ENCODE measurements at regions not wholly inside any gene's neighbourhood (a gene's known extent, or its start where the extent isn't known, plus 50 kb on each side); places are given as distances from the start of the nearest gene placed in this dataset.

DNA sequence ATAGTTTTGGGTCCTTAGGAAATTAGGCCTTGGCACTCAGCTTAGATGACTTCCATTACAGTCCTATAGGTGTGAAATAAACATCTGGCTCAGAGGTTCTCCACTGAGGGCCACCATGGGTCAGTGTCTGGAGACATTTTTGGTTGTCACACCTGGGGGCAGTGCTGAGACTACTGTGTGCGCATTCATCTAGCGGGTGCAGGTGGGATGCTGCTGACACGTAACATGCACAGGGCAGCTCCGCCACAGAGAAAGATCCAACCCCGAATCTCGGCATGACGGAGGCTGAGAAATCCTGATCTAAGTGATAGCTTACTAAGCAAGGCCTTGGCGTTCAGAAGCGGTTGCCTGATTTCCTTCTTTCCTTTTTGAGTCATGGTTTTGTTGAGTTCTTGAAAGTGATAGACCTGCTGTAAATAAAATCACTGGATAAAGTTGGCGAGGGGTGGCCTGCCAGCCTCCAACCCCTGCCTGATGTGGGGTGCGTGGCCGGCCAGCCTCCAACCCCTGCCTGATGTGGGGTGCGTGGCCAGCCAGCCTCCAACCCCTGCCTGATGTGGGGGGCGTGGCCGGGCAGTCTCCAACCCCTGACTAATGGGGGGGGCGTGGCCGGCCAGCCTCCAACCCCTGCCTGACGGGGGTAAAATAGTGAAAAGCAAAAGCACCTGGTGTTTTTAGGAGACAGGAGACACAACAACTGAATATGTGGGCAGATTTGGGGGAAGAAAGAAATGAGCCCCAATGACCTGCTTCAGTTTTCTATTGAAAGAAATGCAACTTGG is 158.1 kb downstream of the CDH26 start:
- H3K27ac ChIP-seq (ENCODE audit: low read depth in 1 of 2, low read length in 1 of 2): no peak overlapping the region

DNA sequence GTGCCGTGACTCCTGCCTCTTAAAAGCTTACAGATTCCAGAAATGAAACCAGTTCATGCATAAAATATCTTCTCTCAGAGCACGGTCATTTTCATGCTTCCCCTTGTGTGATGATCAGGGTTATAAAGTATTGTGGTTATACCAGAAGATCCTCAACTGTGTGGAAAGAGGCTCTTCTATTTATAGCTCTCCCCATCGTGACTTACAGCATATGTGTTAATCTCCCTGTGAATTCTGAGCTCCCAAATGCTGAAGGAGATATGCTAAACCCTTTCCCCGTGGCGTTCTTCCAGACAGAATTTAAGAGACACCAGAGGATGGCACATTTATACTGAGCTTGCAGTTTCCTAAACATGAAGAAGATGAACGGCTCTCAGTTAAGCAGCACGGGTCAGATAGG is 158.8 kb downstream of the CDH26 start:
- peaks cover 3 to 27% of the 10 kb centered on the region in 2 donors for H3K4me1 ChIP-seq (ENCODE audit: control insufficient read depth in 2 of 2, insufficient read depth in 2 of 2, low read length in 2 of 2)
- no peaks in the 10 kb centered on the region for H3K27me3 ChIP-seq (ENCODE audit: control insufficient read depth in 2 of 2, insufficient read depth in 1 of 2, low read length in 1 of 2)
- H3K4me3 ChIP-seq (ENCODE audit: low read length in 2 of 2): no peak overlapping the region
- no peak for DNase-seq (ENCODE audit: low read depth in 6 of 9, low spot score in 9 of 9)
- H3K27ac ChIP-seq (ENCODE audit: low read depth in 1 of 2, low read length in 1 of 2): no peak overlapping the region
- H3K9me3 ChIP-seq (ENCODE audit: control insufficient read depth in 2 of 2, insufficient read depth in 1 of 2, low read length in 1 of 2): no peaks in the 10 kb centered on the region
- no peaks in the 10 kb centered on the region for H3K36me3 ChIP-seq (ENCODE audit: control insufficient read depth in 2 of 2, insufficient read depth in 2 of 2, low read length in 1 of 2)
- WGBS: 9% methylated on average over 7 of the region's 7 CpGs

More for the DNA sequence above, 158.1 kb downstream of the CDH26 start:
- no peak for DNase-seq (ENCODE audit: low read depth in 6 of 9, low spot score in 9 of 9)
- H3K9me3 ChIP-seq (ENCODE audit: control insufficient read depth in 2 of 2, insufficient read depth in 1 of 2, low read length in 1 of 2): no peaks in the 10 kb centered on the region
- no peaks in the 10 kb centered on the region for H3K27me3 ChIP-seq (ENCODE audit: control insufficient read depth in 2 of 2, insufficient read depth in 1 of 2, low read length in 1 of 2)
- H3K4me3 ChIP-seq (ENCODE audit: low read length in 2 of 2): no peak overlapping the region
- WGBS: 88% methylated on average over 18 of the region's 18 CpGs
- H3K36me3 ChIP-seq (ENCODE audit: control insufficient read depth in 2 of 2, insufficient read depth in 2 of 2, low read length in 1 of 2): no peaks in the 10 kb centered on the region
- peaks cover 0 to 20% of the 10 kb centered on the region in 2 donors for H3K4me1 ChIP-seq (ENCODE audit: control insufficient read depth in 2 of 2, insufficient read depth in 2 of 2, low read length in 2 of 2)

DNA sequence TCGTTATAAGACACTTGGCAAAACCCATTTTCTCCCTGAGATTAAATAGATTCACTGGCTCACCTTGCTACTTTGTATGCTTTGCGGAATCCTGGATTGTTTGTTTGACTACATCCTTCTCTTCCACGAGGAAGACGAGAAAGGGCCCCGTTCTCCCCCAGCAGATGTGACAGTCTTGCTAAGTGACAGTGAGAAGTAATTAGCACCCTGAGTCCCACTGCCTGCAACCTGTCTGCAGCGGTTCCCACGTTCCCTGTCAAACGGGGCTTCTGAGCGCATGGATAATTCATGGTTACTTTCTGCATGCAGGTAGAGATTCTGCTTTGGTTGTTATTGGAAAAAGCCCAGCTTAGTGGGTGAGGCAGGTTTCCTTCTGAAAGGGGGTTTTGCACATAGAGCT is 163.7 kb downstream of the CDH26 start:
- 96% methylated on average over 9 of the region's 9 CpGs for WGBS
- H3K4me3 ChIP-seq (ENCODE audit: low read length in 2 of 2): no peak overlapping the region
- no peaks in the 10 kb centered on the region for H3K36me3 ChIP-seq (ENCODE audit: control insufficient read depth in 2 of 2, insufficient read depth in 2 of 2, low read length in 1 of 2)

DNA sequence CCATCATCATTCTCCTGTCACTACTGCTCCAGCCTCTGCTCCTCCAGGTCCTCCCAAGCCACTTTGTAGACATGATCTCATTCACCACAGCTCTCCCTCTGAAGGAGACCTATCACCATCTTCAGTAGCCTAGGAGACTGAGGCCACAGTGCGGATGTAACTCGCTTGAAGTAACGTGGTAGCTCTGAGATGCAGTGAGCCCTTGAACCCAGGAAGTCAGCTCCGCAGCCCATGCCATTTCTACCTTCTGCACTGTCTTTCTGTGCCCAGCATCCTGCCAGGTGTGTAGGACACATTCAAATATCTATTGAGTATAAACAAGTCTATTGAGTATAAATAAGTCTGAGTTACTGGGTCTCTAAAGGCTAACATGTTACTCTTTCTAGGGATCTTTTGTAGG is 164.4 kb downstream of the CDH26 start:
- Histone ChIP-seq H3K4me1 (ENCODE audit: control insufficient read depth in 2 of 2, insufficient read depth in 2 of 2, low read length in 2 of 2) (peaks cover 8 to 52% of the 10 kb centered on the region in 2 donors), H3K27me3 (ENCODE audit: control insufficient read depth in 2 of 2, insufficient read depth in 1 of 2, low read length in 1 of 2) (no peaks in the 10 kb centered on the region)
- DNase-seq (ENCODE audit: low read depth in 6 of 9, low spot score in 9 of 9): peak in 6 of 9 donors; percentile 15 to 70 (median 51)

More for the DNA sequence above, 163.7 kb downstream of the CDH26 start:
- H3K9me3 ChIP-seq (ENCODE audit: control insufficient read depth in 2 of 2, insufficient read depth in 1 of 2, low read length in 1 of 2): no peaks in the 10 kb centered on the region
- no peaks in the 10 kb centered on the region for H3K27me3 ChIP-seq (ENCODE audit: control insufficient read depth in 2 of 2, insufficient read depth in 1 of 2, low read length in 1 of 2)
- H3K4me1 ChIP-seq (ENCODE audit: control insufficient read depth in 2 of 2, insufficient read depth in 2 of 2, low read length in 2 of 2): peaks cover 8 to 56% of the 10 kb centered on the region in 2 donors
- peak overlapping the region in 1 of 2 donors; percentile 79 for H3K27ac ChIP-seq (ENCODE audit: low read depth in 1 of 2, low read length in 1 of 2)
- no peak for DNase-seq (ENCODE audit: low read depth in 6 of 9, low spot score in 9 of 9)

DNA sequence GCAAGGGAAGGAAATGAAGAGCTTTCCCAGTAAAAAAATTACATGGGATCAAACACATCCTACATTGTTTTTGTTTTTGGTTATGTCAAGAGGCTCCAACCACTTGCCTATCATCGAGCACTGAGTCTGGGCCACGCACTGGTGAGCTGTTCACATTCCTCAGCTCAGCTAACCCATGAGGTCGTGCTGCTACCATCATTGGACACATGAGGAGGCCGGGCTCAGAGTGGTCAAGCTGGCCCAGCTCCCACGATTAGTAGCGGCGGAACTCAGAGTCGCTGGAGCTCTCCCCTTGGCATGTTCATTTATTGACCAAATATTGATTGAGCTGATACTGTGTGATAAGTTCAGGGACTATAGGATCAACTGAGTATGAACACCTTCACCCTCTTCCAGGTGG is 164.9 kb downstream of the CDH26 start:
- WGBS: 84% methylated on average over 8 of the region's 8 CpGs
- Histone ChIP-seq H3K27ac (ENCODE audit: low read depth in 1 of 2, low read length in 1 of 2) (peak overlapping the region in 1 of 2 donors; percentile 79), H3K4me1 (ENCODE audit: control insufficient read depth in 2 of 2, insufficient read depth in 2 of 2, low read length in 2 of 2) (peaks cover 8 to 52% of the 10 kb centered on the region in 2 donors), H3K36me3 (ENCODE audit: control insufficient read depth in 2 of 2, insufficient read depth in 2 of 2, low read length in 1 of 2) (no peaks in the 10 kb centered on the region), H3K4me3 (ENCODE audit: low read length in 2 of 2) (no peak overlapping the region), H3K27me3 (ENCODE audit: control insufficient read depth in 2 of 2, insufficient read depth in 1 of 2, low read length in 1 of 2) (no peaks in the 10 kb centered on the region), H3K9me3 (ENCODE audit: control insufficient read depth in 2 of 2, insufficient read depth in 1 of 2, low read length in 1 of 2) (no peaks in the 10 kb centered on the region)
- DNase-seq (ENCODE audit: low read depth in 6 of 9, low spot score in 9 of 9): no peak

More for the DNA sequence above, 164.4 kb downstream of the CDH26 start:
- no peaks in the 10 kb centered on the region for H3K9me3 ChIP-seq (ENCODE audit: control insufficient read depth in 2 of 2, insufficient read depth in 1 of 2, low read length in 1 of 2)
- no peaks in the 10 kb centered on the region for H3K36me3 ChIP-seq (ENCODE audit: control insufficient read depth in 2 of 2, insufficient read depth in 2 of 2, low read length in 1 of 2)
- 53% methylated on average over 4 of the region's 4 CpGs for WGBS
- no peak overlapping the region for H3K4me3 ChIP-seq (ENCODE audit: low read length in 2 of 2)
- peak overlapping the region; percentile 1 to 79 for H3K27ac ChIP-seq (ENCODE audit: low read depth in 1 of 2, low read length in 1 of 2)

DNA sequence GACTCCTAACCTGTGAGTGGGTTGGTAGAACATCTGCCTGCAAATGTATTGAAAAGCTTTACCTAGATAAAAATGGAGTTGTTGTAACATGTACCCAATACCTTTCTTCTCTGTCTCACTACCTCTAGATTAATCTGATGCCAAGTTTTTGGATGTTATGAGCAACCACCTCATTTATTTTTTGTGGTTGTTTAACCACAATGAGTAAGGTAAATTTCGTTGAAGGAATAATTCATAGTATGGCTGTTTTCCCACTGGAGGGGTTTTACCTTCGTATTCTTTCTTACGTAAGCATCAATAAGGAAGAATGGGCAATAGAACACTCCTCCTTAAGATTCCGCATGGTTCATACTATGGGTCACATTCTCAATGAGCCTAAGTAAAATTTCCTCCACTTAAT is 165.4 kb downstream of the CDH26 start:
- Histone ChIP-seq H3K4me1 (ENCODE audit: control insufficient read depth in 2 of 2, insufficient read depth in 2 of 2, low read length in 2 of 2) (peaks cover 8 to 52% of the 10 kb centered on the region in 2 donors), H3K27ac (ENCODE audit: low read depth in 1 of 2, low read length in 1 of 2) (peak overlapping the region in 1 of 2 donors; percentile 79), H3K36me3 (ENCODE audit: control insufficient read depth in 2 of 2, insufficient read depth in 2 of 2, low read length in 1 of 2) (no peaks in the 10 kb centered on the region), H3K4me3 (ENCODE audit: low read length in 2 of 2) (no peak overlapping the region), H3K9me3 (ENCODE audit: control insufficient read depth in 2 of 2, insufficient read depth in 1 of 2, low read length in 1 of 2) (no peaks in the 10 kb centered on the region), H3K27me3 (ENCODE audit: control insufficient read depth in 2 of 2, insufficient read depth in 1 of 2, low read length in 1 of 2) (no peaks in the 10 kb centered on the region)
- 48% methylated on average over 4 of the region's 4 CpGs for WGBS
- DNase-seq (ENCODE audit: low read depth in 6 of 9, low spot score in 9 of 9): no peak

DNA sequence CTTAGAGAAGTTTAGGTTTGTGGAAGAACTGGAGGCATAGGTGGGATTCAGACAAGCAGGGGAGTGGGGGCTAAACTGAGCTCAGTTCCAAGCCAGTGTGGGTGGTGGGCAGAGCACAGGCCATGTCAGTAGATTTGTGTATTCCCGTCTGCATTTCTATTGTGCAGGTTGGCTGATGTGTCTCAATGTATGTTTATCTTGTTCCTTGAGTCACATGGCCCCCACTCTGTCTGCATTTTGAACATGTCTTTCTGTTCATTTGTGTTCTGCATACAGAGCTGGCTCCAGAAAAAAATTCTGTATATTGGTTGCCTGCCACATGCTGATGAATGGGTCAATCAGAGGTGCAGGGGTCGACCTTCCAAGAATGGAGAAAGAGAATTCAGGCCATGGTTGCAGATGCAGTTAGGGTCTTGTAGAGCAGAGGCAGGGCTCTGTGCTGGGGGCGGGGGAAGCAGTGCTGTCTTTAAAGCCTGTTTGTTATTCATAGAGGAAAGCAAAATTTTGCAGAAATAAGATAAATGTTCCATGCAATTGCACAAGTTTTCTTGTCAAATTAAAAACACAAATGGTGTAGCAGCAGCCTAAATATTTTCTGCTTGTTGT is 166.7 kb downstream of the CDH26 start:
- Histone ChIP-seq H3K4me3 (ENCODE audit: low read length in 2 of 2) (no peak overlapping the region), H3K36me3 (ENCODE audit: control insufficient read depth in 2 of 2, insufficient read depth in 2 of 2, low read length in 1 of 2) (no peaks in the 10 kb centered on the region), H3K4me1 (ENCODE audit: control insufficient read depth in 2 of 2, insufficient read depth in 2 of 2, low read length in 2 of 2) (peaks cover 8 to 52% of the 10 kb centered on the region in 2 donors), H3K27me3 (ENCODE audit: control insufficient read depth in 2 of 2, insufficient read depth in 1 of 2, low read length in 1 of 2) (no peaks in the 10 kb centered on the region), H3K9me3 (ENCODE audit: control insufficient read depth in 2 of 2, insufficient read depth in 1 of 2, low read length in 1 of 2) (no peaks in the 10 kb centered on the region), H3K27ac (ENCODE audit: low read depth in 1 of 2, low read length in 1 of 2) (peak overlapping the region; percentile 31 to 80)
- DNase-seq (ENCODE audit: low read depth in 6 of 9, low spot score in 9 of 9): no peak
- WGBS: 94% methylated on average over 3 of the region's 3 CpGs

DNA sequence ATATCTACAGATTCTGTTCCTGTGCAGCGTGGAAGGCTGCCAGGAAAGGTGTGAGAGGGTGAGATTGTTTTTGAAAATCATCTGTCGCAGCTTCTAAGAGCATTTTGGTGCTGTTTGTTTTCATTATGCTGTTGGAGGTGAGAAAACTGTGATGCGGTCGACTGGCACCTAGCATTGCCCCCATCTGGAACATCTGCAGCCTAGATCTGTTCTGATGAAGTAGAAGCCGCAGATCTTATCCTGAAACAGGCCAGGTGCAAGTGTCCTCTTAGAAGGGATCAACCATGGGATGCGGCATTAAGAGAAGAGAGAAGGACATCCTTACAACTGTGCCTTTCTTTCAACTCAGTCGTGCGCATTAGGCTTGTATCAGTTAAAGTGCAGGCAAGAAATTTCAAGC is 167.3 kb downstream of the CDH26 start:
- WGBS: 75% methylated on average over 8 of the region's 8 CpGs

DNA sequence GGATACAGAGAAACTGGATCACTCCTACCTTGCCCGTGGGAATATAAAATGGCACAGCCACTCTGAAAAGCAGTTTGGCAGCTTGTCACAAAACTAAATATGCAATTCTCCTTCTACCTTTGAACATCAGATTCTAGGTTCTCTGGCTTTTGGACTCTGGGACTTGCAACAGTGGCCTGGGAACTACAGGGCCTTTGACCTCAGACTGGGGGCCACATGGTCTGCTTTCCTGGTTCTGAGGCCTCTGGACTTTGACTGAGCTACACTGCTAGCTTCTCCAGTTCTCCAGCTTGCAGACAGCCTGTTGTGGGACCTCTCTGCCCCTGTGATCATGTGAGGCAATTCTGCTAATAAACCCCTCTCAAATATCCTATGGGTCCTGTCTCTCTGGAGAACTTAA is 168.8 kb downstream of the CDH26 start:
- DNase-seq (ENCODE audit: low read depth in 6 of 9, low spot score in 9 of 9): no peak
- Histone ChIP-seq H3K27me3 (ENCODE audit: control insufficient read depth in 2 of 2, insufficient read depth in 1 of 2, low read length in 1 of 2) (no peaks in the 10 kb centered on the region), H3K27ac (ENCODE audit: low read depth in 1 of 2, low read length in 1 of 2) (no peak overlapping the region), H3K9me3 (ENCODE audit: control insufficient read depth in 2 of 2, insufficient read depth in 1 of 2, low read length in 1 of 2) (no peaks in the 10 kb centered on the region), H3K4me3 (ENCODE audit: low read length in 2 of 2) (no peak overlapping the region), H3K36me3 (ENCODE audit: control insufficient read depth in 2 of 2, insufficient read depth in 2 of 2, low read length in 1 of 2) (no peaks in the 10 kb centered on the region), H3K4me1 (ENCODE audit: control insufficient read depth in 2 of 2, insufficient read depth in 2 of 2, low read length in 2 of 2) (peaks cover 6 to 47% of the 10 kb centered on the region in 2 donors)
- WGBS: 2% methylated on average over 1 of the region's 1 CpG

More for the DNA sequence above, 167.3 kb downstream of the CDH26 start:
- Histone ChIP-seq H3K4me3 (ENCODE audit: low read length in 2 of 2) (no peak overlapping the region), H3K27ac (ENCODE audit: low read depth in 1 of 2, low read length in 1 of 2) (peak overlapping the region in 1 of 2 donors; percentile 80), H3K4me1 (ENCODE audit: control insufficient read depth in 2 of 2, insufficient read depth in 2 of 2, low read length in 2 of 2) (peaks cover 8 to 52% of the 10 kb centered on the region in 2 donors), H3K36me3 (ENCODE audit: control insufficient read depth in 2 of 2, insufficient read depth in 2 of 2, low read length in 1 of 2) (no peaks in the 10 kb centered on the region), H3K27me3 (ENCODE audit: control insufficient read depth in 2 of 2, insufficient read depth in 1 of 2, low read length in 1 of 2) (no peaks in the 10 kb centered on the region), H3K9me3 (ENCODE audit: control insufficient read depth in 2 of 2, insufficient read depth in 1 of 2, low read length in 1 of 2) (no peaks in the 10 kb centered on the region)
- peak in 8 of 9 donors; percentile 27 to 78 (median 51) for DNase-seq (ENCODE audit: low read depth in 6 of 9, low spot score in 9 of 9)

Measured in thymus (tissue), 11 donors.